CD14-positive monocyte (primary cell): ENCODE measurements at regions not wholly inside any gene's neighbourhood (a gene's known extent, or its start where the extent isn't known, plus 50 kb on each side); places are given as distances from the start of the nearest gene placed in this dataset.

Source experiments
- DNase-seq, 3 donors: peaks; one replicate each; pipeline ENCODE4 v3.0.0-alpha.2; 2011 to 2022
- H2AFZ ChIP-seq: 2 replicates; pipeline ENCODE4 v1.6.0; 2012; ENCODE audit warnings: mild to moderate bottlenecking, low read depth, low read length, inconsistent platforms; ENCODE audit not compliant: insufficient read depth, poor library complexity, severe bottlenecking
- H3K27ac ChIP-seq, 2 donors: 1 replicate in 1 of 2; 2 replicates in 1 of 2; pipeline ENCODE4 v1.5.1; 2012 to 2013; ENCODE audit warnings: low read length in 2 of 2, control low read depth in 1 of 2, inconsistent platforms in 1 of 2, low read depth in 1 of 2, mild to moderate bottlenecking in 1 of 2
- H3K27me3 ChIP-seq, 2 donors: one replicate each; pipeline versions ENCODE4 v1.6.0 to v1.6.1; 2011 to 2013; ENCODE audit warnings: low read length in 2 of 2; ENCODE audit not compliant: control insufficient read depth in 2 of 2, insufficient read depth in 2 of 2
- H3K36me3 ChIP-seq, 2 donors: replicated peaks in 1 of 2; 1 replicate in 1 of 2; 2 replicates in 1 of 2; pipeline versions ENCODE4 v1.5.1 to v1.6.1; 2012 to 2013; ENCODE audit warnings: low read length in 2 of 2, control low read depth in 1 of 2, inconsistent platforms in 1 of 2, mild to moderate bottlenecking in 1 of 2; ENCODE audit not compliant: insufficient read depth in 2 of 2, control insufficient read depth in 1 of 2
- H3K4me1 ChIP-seq, 2 donors: 1 replicate in 1 of 2; 2 replicates in 1 of 2; pipeline versions ENCODE4 v1.5.1 to v1.6.1; 2012 to 2013; ENCODE audit warnings: low read length in 2 of 2, control low read depth in 1 of 2, inconsistent platforms in 1 of 2, mild to moderate bottlenecking in 1 of 2, moderate library complexity in 1 of 2; ENCODE audit not compliant: insufficient read depth in 2 of 2, control insufficient read depth in 1 of 2
- H3K4me2 ChIP-seq: replicated peaks from 2 replicates; pipeline ENCODE3; 2012; ENCODE audit warnings: low read length, moderate library complexity, mild to moderate bottlenecking; ENCODE audit not compliant: poor library complexity, severe bottlenecking; ENCODE audit errors: extremely low read depth
- H3K4me3 ChIP-seq, 3 experiments: fragments of 200-600 bp in 1 of 3; sonication (generic) in 1 of 3; replicated peaks in 1 of 3; 1 replicate in 2 of 3; 2 replicates in 1 of 3; pipeline ENCODE4 v1.5.1; 2011 to 2013; ENCODE audit warnings: low read length in 3 of 3, mild to moderate bottlenecking in 3 of 3, control low read depth in 2 of 3, low read depth in 2 of 3, inconsistent platforms in 1 of 3, moderate library complexity in 1 of 3
- H3K79me2 ChIP-seq: 2 replicates; pipeline ENCODE4 v1.6.0; 2012; ENCODE audit warnings: mild to moderate bottlenecking, control low read depth, inconsistent platforms, low read length, moderate library complexity; ENCODE audit not compliant: insufficient read depth
- H3K9ac ChIP-seq: 2 replicates; pipeline ENCODE4 v1.6.0; 2017; ENCODE audit warnings: low read length, mild to moderate bottlenecking; ENCODE audit not compliant: insufficient read depth, poor library complexity, severe bottlenecking
- H3K9me3 ChIP-seq, 2 donors: replicated peaks in 1 of 2; 1 replicate in 1 of 2; 2 replicates in 1 of 2; pipeline versions ENCODE4 v1.5.1 to v1.6.1; 2012 to 2013; ENCODE audit warnings: low read length in 2 of 2, control low read depth in 1 of 2; ENCODE audit not compliant: control insufficient read depth in 1 of 2, insufficient read depth in 1 of 2
- H4K20me1 ChIP-seq: 2 replicates; pipeline ENCODE4 v1.6.0; 2012; ENCODE audit warnings: mild to moderate bottlenecking, low read length, control low read depth, moderate library complexity; ENCODE audit not compliant: insufficient read depth
- H3K27ac Mint-ChIP-seq, 7 donors: one replicate each; pipeline ENCODE4 v1.8.0; 2020; ENCODE audit warnings: mild to moderate bottlenecking in 7 of 7, mixed read lengths in 7 of 7, moderate library complexity in 6 of 7, inconsistent platforms in 2 of 7
- H3K27me3 Mint-ChIP-seq, 3 donors: one replicate each; pipeline ENCODE4 v1.8.0; 2021 to 2022; ENCODE audit warnings: low read depth in 3 of 3, mild to moderate bottlenecking in 3 of 3, mixed read lengths in 3 of 3, moderate library complexity in 3 of 3, inconsistent platforms in 1 of 3
- H3K36me3 Mint-ChIP-seq, 2 donors: one replicate each; pipeline ENCODE4 v1.8.0; 2020; ENCODE audit warnings: mixed read lengths in 2 of 2, inconsistent platforms in 1 of 2, mild to moderate bottlenecking in 1 of 2
- H3K4me1 Mint-ChIP-seq: one replicate; pipeline ENCODE4 v1.8.0; 2020; ENCODE audit warnings: mild to moderate bottlenecking, mixed read lengths
- H3K4me3 Mint-ChIP-seq, 2 donors: one replicate each; pipeline ENCODE4 v1.8.0; 2020; ENCODE audit warnings: mild to moderate bottlenecking in 2 of 2, mixed read lengths in 2 of 2, moderate library complexity in 1 of 2
- H3K9me3 Mint-ChIP-seq, 7 donors: one replicate each; pipeline ENCODE4 v1.8.0; 2020 to 2022; ENCODE audit warnings: mixed read lengths in 7 of 7, mild to moderate bottlenecking in 6 of 7, moderate library complexity in 6 of 7, inconsistent platforms in 2 of 7
- CTCF ChIP-seq: fragments of 200-600 bp; IDR thresholded peaks from one replicate; pipeline ENCODE4 v1.8.0; 2022; ENCODE audit warnings: antibody characterized with exemption, mild to moderate bottlenecking
- WGBS: methylation state at CpG from one replicate; pipeline ENCODE4 v1.1.5; 2013; ENCODE audit warnings: missing lambda C conversion rate; ENCODE audit not compliant: insufficient coverage; 5-methylcytosine and 5-hydroxymethylcytosine counted together
- intact Hi-C, 2 donors: fragments of 100-400 bp; cut with micrococcal nuclease; formaldehyde crosslinking; loops; one replicate each; pipeline versions ENCODE4 v1.15.0 to v1.15.1; 2023

- peaks cover 0 to 2% (median 0%) of the 10 kb centered on the region in 3 donors for H3K27me3 Mint-ChIP-seq
- H3K36me3 Mint-ChIP-seq = no peaks in the 10 kb centered on the region
- H3K9me3 Mint-ChIP-seq = peaks cover 0 to 3% (median 0%) of the 10 kb centered on the region in 7 donors
- no peak for TF ChIP-seq CTCF
- no peaks in the 10 kb centered on the region for H3K4me1 Mint-ChIP-seq
- Histone ChIP-seq H2AFZ (no peak overlapping the region), H3K9me3 (no peaks in the 10 kb centered on the region), H3K4me3 (no peak overlapping the region), H3K27ac (no peak overlapping the region), H3K27me3 (no peaks in the 10 kb centered on the region), H4K20me1 (no peaks in the 10 kb centered on the region), H3K79me2 (no peaks in the 10 kb centered on the region), H3K36me3 (no peaks in the 10 kb centered on the region), H3K9ac (no peak overlapping the region), H3K4me1 (no peaks in the 10 kb centered on the region), H3K4me2 (no peak overlapping the region)
- intact Hi-C loops = no loop called here
- H3K4me3 Mint-ChIP-seq = no peak overlapping the region
- no peak overlapping the region for H3K27ac Mint-ChIP-seq
- DNase-seq = no peak
Measured at GRCh38 chr4:29310252-29310651, 1409.9 kb upstream of the PCDH7 start.

GRCh38 chr4:29311247-29311646 is 1408.9 kb upstream of the PCDH7 start:
- H3K4me1 ChIP-seq = no peaks in the 10 kb centered on the region
- TF ChIP-seq CTCF = no peak
- H3K79me2 ChIP-seq = no peaks in the 10 kb centered on the region
- DNase-seq = no peak
- WGBS = no CpG with 5 or more reads among the region's 1 CpG
- peaks cover 0 to 3% (median 0%) of the 10 kb centered on the region in 7 donors for H3K9me3 Mint-ChIP-seq
- intact Hi-C loops = no loop called here
- peaks cover 0 to 2% (median 0%) of the 10 kb centered on the region in 3 donors for H3K27me3 Mint-ChIP-seq
- no peaks in the 10 kb centered on the region for H3K36me3 Mint-ChIP-seq
- no peaks in the 10 kb centered on the region for H3K4me1 Mint-ChIP-seq
- H3K4me2 ChIP-seq = no peak overlapping the region
- H3K27ac ChIP-seq = no peak overlapping the region
- H4K20me1 ChIP-seq = no peaks in the 10 kb centered on the region
- H3K27me3 ChIP-seq = no peaks in the 10 kb centered on the region
- no peaks in the 10 kb centered on the region for H3K36me3 ChIP-seq
- H3K27ac Mint-ChIP-seq = no peak overlapping the region
- H3K4me3 Mint-ChIP-seq = no peak overlapping the region
- no peak overlapping the region for H3K9ac ChIP-seq
- H3K9me3 ChIP-seq = no peaks in the 10 kb centered on the region
- H3K4me3 ChIP-seq = no peak overlapping the region
- H2AFZ ChIP-seq = no peak overlapping the region
